ENCODE measurements at regions not wholly inside any gene's neighbourhood (a gene's known extent, or its start where the extent isn't known, plus 50 kb on each side); places are given as distances from the start of the nearest gene placed in this dataset.

- TF ChIP-seq CHD7 (IDR thresholded peaks at IDR 0.05; ENCODE audit: insufficient replicate concordance, low read length) (no peak), EP300 (IDR thresholded peaks at IDR 0.05; ENCODE audit: borderline replicate concordance in 1 of 2, low read depth in 2 of 2, low read length in 2 of 2) (no peak), RFX5 (IDR thresholded peaks at IDR 0.05; ENCODE audit: borderline replicate concordance, low read depth, low read length) (no peak), E2F6 (IDR thresholded peaks at IDR 0.05) (no peak), SP4 (IDR thresholded peaks at IDR 0.05; ENCODE audit: low read length) (no peak), EZH2 (IDR thresholded peaks at IDR 0.05; ENCODE audit: low read depth, low read length, severe bottlenecking) (no peak), JUN (IDR thresholded peaks at IDR 0.05; ENCODE audit: low read depth, low read length) (no peak), KDM1A (IDR thresholded peaks at IDR 0.05; ENCODE audit: borderline replicate concordance, low read length) (no peak), ATF2 (IDR thresholded peaks at IDR 0.05; ENCODE audit: low read length) (no peak)
These were observed 140.8 kb downstream of the CEMIP2 start (continued) for GRCh38 chr9:71627537-71627936.
